Smooth muscle cell (in vitro differentiated cells): ENCODE measurements at regions not wholly inside any gene's neighbourhood (a gene's known extent, or its start where the extent isn't known, plus 50 kb on each side); places are given as distances from the start of the nearest gene placed in this dataset.

Experiments used
- DNase-seq: peaks from one replicate; lab custom pipeline; 2025; ENCODE audit not compliant: unreplicated experiment; lab: John Stamatoyannopoulos, UW
- H2AFZ ChIP-seq: fragments of 200-600 bp; sonication (generic); 2 replicates; pipeline ENCODE4 v1.6.0; 2016; ENCODE audit warnings: antibody characterized with exemption, low read depth, mild to moderate bottlenecking
- H3F3A ChIP-seq: fragments of 200-600 bp; sonication (generic); 2 replicates; pipeline ENCODE4 v1.6.0; 2017; ENCODE audit warnings: antibody characterized with exemption, low read depth
- H3K27ac ChIP-seq: fragments of 200-600 bp; sonication (generic); 2 replicates; pipeline ENCODE4 v1.5.1; 2016; ENCODE audit warnings: low read depth, mild to moderate bottlenecking
- H3K27me3 ChIP-seq: fragments of 200-600 bp; sonication (generic); 2 replicates; pipeline ENCODE4 v1.6.1; 2016; ENCODE audit warnings: low read depth, mild to moderate bottlenecking
- H3K36me3 ChIP-seq: fragments of 200-600 bp; sonication (generic); 2 replicates; pipeline ENCODE4 v1.5.1; 2016; ENCODE audit warnings: low read depth
- H3K4me1 ChIP-seq: fragments of 200-600 bp; sonication (generic); 2 replicates; pipeline ENCODE4 v1.5.1; 2016; ENCODE audit warnings: low read depth
- H3K4me2 ChIP-seq: fragments of 200-600 bp; sonication (generic); 2 replicates; pipeline ENCODE4 v1.6.0; 2016; ENCODE audit warnings: mild to moderate bottlenecking
- H3K4me3 ChIP-seq: fragments of 200-600 bp; sonication (generic); 2 replicates; pipeline ENCODE4 v1.5.1; 2016; ENCODE audit warnings: mild to moderate bottlenecking
- H3K79me2 ChIP-seq: fragments of 200-600 bp; sonication (generic); 2 replicates; pipeline ENCODE4 v1.6.0; 2016; ENCODE audit warnings: low read depth, mild to moderate bottlenecking
- H3K9ac ChIP-seq: fragments of 200-600 bp; sonication (generic); 2 replicates; pipeline ENCODE4 v1.6.0; 2016; ENCODE audit warnings: low read depth
- H3K9me3 ChIP-seq: fragments of 200-600 bp; sonication (generic); replicated peaks from 2 replicates; pipeline ENCODE4 v1.5.1; 2016; ENCODE audit warnings: low read depth
- H4K20me1 ChIP-seq: fragments of 200-600 bp; sonication (generic); 2 replicates; pipeline ENCODE4 v1.6.0; 2016; ENCODE audit warnings: low read depth
- WGBS: methylation state at CpG from one replicate; pipeline ENCODE4 v1.1.7; 2016; ENCODE audit warnings: low lambda C conversion rate; 5-methylcytosine and 5-hydroxymethylcytosine counted together
- TF ChIP-seq, protein P1 (sequence below): fragments of 200-600 bp; sonication (generic); IDR thresholded peaks from 2 replicates; pipeline ENCODE4 v1.5.1; 2017; ENCODE audit warnings: borderline replicate concordance, mild to moderate bottlenecking, antibody characterized with exemption; ENCODE audit not compliant: insufficient read depth, poor library complexity, severe bottlenecking

DNA sequence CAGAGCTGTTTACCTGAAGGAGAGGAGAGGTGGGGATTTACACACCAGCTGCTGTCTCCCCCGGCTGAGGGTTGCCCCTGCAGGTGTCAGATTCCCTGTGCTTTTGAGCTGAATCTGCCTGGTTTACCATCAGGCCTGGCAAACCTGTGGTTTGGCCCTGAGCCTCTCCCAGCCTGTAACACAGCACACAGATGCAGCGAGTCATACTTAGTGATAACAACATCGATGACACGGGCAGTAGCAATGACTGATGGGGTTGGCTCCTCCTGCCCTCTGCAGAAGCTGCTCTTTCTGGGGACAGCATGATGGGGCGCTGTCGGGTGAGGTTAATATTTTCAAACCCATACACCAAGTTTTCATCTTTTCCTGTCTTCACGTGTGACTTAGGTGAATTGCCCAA is 380.0 kb upstream of the B3GAT1 start:
- no peak for DNase-seq
- 55% methylated on average over 7 of the region's 7 CpGs for WGBS

DNA sequence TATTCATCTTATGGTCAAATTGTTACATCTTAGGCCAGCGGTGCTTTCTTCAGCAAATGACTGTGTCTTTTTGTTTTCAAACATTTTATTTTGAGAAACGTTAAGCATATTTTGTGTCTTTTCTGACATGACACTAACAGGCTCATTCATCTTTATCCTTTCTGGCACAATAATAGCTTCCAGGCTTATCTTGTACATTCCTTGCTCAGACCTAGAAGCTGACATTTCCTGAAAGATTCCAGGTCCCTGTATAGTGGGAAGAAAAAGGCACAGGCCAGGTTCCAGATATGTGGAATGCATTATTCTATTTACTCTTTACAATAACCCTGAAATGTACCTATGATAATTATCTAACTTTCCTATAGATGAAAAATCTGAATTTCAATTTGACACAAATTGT is 379.1 kb upstream of the B3GAT1 start:
- H3K4me1 ChIP-seq: peaks cover 4% of the 10 kb centered on the region
- H3K4me3 ChIP-seq: no peak overlapping the region
- H3K9ac ChIP-seq: no peak overlapping the region
- no peaks in the 10 kb centered on the region for H3K36me3 ChIP-seq
- no peak overlapping the region for H3K4me2 ChIP-seq
- no peaks in the 10 kb centered on the region for H4K20me1 ChIP-seq
- no peaks in the 10 kb centered on the region for H3F3A ChIP-seq
- TF ChIP-seq, protein P1, sequence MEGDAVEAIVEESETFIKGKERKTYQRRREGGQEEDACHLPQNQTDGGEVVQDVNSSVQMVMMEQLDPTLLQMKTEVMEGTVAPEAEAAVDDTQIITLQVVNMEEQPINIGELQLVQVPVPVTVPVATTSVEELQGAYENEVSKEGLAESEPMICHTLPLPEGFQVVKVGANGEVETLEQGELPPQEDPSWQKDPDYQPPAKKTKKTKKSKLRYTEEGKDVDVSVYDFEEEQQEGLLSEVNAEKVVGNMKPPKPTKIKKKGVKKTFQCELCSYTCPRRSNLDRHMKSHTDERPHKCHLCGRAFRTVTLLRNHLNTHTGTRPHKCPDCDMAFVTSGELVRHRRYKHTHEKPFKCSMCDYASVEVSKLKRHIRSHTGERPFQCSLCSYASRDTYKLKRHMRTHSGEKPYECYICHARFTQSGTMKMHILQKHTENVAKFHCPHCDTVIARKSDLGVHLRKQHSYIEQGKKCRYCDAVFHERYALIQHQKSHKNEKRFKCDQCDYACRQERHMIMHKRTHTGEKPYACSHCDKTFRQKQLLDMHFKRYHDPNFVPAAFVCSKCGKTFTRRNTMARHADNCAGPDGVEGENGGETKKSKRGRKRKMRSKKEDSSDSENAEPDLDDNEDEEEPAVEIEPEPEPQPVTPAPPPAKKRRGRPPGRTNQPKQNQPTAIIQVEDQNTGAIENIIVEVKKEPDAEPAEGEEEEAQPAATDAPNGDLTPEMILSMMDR: no peak
- H3K9me3 ChIP-seq: no peaks in the 10 kb centered on the region
- no peak for DNase-seq
- WGBS: 51% methylated on average over 2 of the region's 2 CpGs
- H2AFZ ChIP-seq: no peak overlapping the region
- H3K27me3 ChIP-seq: peaks cover 7% of the 10 kb centered on the region
- no peak overlapping the region for H3K27ac ChIP-seq
- H3K79me2 ChIP-seq: no peaks in the 10 kb centered on the region

More for the DNA sequence above, 380.0 kb upstream of the B3GAT1 start:
- Histone ChIP-seq H3K27ac (no peak overlapping the region), H2AFZ (no peak overlapping the region), H3K4me2 (no peak overlapping the region), H3K4me3 (no peak overlapping the region), H3K36me3 (no peaks in the 10 kb centered on the region), H3F3A (no peaks in the 10 kb centered on the region), H3K9me3 (no peaks in the 10 kb centered on the region), H3K4me1 (peaks cover 4% of the 10 kb centered on the region), H4K20me1 (no peaks in the 10 kb centered on the region), H3K27me3 (no peaks in the 10 kb centered on the region), H3K9ac (no peak overlapping the region), H3K79me2 (no peaks in the 10 kb centered on the region)
- TF ChIP-seq, protein P1: no peak

DNA sequence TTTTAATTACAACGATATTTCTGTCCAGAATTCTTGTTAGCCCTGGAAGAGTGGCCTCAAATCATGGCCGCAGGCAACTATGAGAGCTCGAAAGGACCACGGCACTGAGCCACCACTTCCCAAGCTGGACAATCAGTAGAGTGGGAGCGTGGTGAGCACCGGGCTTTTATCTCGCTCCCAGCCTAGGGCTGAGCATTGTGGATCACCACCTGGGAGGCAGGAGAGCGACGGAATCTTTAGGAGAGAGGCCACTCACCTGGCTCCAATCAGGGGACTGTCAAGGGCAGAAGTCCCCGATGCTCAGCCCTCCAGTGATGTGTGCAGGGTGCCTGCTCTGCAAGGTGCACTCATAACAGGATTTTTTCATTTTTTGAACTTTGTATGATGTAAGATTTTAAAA is 377.1 kb upstream of the B3GAT1 start:
- no peak for DNase-seq
- Histone ChIP-seq H3K4me1 (peaks cover 4% of the 10 kb centered on the region), H3K36me3 (no peaks in the 10 kb centered on the region), H3F3A (no peaks in the 10 kb centered on the region), H3K27ac (no peak overlapping the region), H2AFZ (no peak overlapping the region), H3K4me3 (no peak overlapping the region), H3K9ac (no peak overlapping the region), H4K20me1 (no peaks in the 10 kb centered on the region), H3K79me2 (no peaks in the 10 kb centered on the region), H3K4me2 (no peak overlapping the region), H3K9me3 (no peaks in the 10 kb centered on the region), H3K27me3 (peaks cover 13% of the 10 kb centered on the region)
- 92% methylated on average over 10 of the region's 10 CpGs for WGBS
- TF ChIP-seq, protein P1: no peak

GRCh38 chr11:134786636-134787035 is 374.6 kb upstream of the B3GAT1 start:
- no peak overlapping the region for H3K9ac ChIP-seq

More at GRCh38 chr11:134786636-134787035, 374.6 kb upstream of the B3GAT1 start:
- Histone ChIP-seq H3K79me2 (no peaks in the 10 kb centered on the region), H3F3A (no peaks in the 10 kb centered on the region), H3K4me1 (no peaks in the 10 kb centered on the region), H2AFZ (no peak overlapping the region), H3K4me2 (no peak overlapping the region), H3K9me3 (no peaks in the 10 kb centered on the region), H3K27ac (no peak overlapping the region), H3K4me3 (no peak overlapping the region), H4K20me1 (no peaks in the 10 kb centered on the region), H3K36me3 (no peaks in the 10 kb centered on the region), H3K27me3 (peaks cover 13% of the 10 kb centered on the region)
- TF ChIP-seq, protein P1: no peak
- no peak for DNase-seq
- 94% methylated on average over 6 of the region's 6 CpGs for WGBS
